ENCODE measurements at regions not wholly inside any gene's neighbourhood (a gene's known extent, or its start where the extent isn't known, plus 50 kb on each side); places are given as distances from the start of the nearest gene placed in this dataset.

DNA sequence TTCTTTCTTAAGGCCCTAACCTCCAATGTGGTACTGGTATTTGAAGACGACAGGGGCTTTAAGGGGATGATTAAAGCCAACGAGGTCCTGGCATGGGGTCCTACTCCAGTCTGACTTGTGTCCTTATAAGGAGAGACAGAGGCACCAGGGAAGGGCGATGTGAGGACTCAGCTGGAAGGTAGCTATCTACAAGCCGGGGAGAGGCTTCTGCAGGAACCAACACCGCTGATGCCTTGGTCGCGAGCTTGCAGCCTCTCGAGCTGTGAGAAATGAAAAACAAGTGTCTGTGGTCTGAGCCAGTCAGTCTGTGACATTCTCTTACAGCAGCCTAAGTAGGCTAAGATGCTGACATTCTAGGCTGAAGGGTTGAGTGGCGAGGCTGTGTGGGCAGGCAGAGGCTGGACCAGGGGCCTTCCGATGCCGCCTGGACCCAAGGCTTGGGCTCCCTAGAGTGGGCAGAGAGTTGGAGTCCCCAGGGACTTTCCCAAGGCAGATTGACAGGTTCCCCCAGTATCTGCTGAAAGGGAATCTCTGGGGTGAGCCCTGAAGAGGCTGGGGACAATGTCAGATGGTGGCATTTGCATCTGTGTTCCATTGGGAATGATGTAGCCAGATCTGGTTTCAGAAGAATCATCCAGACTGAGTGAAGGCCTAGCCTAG, 322.9 kb upstream of the HS6ST1 start:
- no peak for DNase-seq (ENCODE audit: low read depth)

GRCh38 chr2:128642316-128642715, 323.6 kb upstream of the HS6ST1 start:
- DNase-seq (ENCODE audit: low read depth), result no peak

- DNase-seq (ENCODE audit: low read depth), result no peak
These were observed 324.2 kb upstream of the HS6ST1 start for GRCh38 chr2:128642821-128643220.

DNA sequence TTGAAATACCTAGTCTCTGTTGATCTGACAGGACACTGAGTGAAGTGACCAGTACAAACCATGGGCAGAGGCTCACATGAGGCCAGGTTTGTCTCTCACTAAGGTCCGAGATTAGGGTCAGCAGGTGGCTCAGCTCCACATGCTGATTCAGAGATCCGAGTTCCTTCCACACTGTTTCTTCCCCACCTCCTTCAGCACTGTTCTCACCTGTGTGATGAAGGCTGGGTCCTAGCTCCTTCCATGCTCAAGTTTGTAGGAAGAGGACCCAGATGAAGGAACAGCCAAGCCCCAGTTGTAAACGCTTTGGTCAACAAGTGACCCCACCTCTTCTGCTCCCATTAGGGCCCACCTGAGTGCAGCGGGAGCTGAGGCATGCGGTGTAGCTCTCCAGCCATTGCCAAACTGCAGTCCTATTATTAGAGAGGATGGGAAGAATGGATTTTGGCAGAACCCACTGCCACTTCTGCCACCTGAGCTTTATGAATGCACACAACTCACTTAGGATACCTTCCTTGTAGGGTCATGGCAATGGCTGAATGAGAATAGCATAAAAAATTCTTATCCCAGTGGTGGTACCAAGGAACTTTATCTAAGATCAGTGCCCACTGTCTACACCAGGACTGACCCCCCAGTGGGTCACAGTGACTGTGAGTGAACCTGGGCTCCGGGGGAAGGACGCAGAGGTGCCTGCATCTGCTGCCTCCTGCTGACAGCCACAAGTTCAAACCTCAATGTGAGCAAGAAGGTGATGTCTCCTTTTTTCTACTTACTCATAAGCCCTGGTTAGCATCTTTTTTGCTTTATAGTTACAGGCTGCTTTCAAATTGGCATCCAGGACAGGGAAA, 324.8 kb upstream of the HS6ST1 start:
- DNase-seq (ENCODE audit: low read depth), result no peak

DNA sequence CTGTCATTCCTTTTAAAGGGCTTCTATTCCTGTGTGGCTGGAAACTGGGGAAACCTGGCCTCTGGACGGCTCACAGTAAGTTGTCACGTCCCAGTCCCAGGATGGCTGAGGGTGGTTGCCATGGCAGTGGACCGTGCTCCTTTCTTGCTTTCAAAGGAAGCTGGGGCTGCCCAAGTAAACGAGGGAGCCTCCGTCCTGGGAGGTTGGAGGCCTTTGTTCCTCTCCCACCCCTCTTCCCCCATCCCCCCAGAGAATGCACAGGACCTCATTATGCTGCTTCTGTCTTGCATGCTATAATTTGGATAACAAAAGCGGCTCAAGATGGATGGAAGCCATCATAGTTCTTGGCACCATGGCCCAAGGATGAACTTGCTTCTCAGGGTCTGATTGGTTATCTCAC, 325.5 kb upstream of the HS6ST1 start:
- DNase-seq (ENCODE audit: low read depth), result no peak

- no peak for DNase-seq (ENCODE audit: low read depth)
These were observed 326.1 kb upstream of the HS6ST1 start for GRCh38 chr2:128644718-128645256.

- no peak for DNase-seq (ENCODE audit: low read depth)
These were observed 327.0 kb upstream of the HS6ST1 start for GRCh38 chr2:128645631-128646030.

DNA sequence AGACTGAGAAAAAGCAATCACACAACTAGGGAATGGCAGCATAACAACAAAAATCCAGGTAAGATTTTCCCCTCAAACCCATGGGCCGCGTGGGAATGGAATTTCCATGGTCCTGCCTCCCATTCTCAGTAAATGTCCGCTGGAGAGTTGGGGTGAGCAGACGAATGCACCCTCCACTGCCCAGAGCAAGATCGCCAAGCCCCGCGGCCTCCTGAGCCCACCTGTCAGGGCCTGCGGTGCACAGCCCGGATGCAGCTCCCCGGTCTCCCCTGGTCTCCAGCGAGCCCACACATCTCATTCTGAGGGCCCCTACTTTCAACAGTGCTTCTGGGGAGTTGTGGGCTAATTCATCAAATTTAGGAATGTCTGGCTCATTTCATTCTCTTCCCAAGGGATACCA, 327.4 kb upstream of the HS6ST1 start:
- DNase-seq (ENCODE audit: low read depth), result no peak

DNA sequence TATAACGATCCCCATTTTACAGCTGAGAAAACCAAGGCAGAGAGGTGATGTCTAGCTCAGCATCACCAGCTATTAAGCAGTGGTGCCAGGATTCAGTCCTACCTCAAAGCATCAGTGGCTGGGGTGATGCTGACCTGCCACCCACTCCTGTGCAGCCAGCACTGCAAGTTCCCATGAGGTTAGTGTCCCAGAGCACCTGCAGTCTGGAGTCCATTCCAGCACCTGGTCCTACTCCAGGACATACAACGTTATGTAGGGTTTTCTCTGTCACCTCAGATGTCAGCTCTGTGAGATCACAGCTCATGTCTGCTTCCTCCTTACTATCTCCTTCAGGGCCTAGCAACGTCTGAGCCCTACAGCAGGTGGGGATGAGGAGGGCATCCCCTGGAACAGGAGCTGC, 328.0 kb upstream of the HS6ST1 start:
- DNase-seq (ENCODE audit: low read depth), result no peak

DNA sequence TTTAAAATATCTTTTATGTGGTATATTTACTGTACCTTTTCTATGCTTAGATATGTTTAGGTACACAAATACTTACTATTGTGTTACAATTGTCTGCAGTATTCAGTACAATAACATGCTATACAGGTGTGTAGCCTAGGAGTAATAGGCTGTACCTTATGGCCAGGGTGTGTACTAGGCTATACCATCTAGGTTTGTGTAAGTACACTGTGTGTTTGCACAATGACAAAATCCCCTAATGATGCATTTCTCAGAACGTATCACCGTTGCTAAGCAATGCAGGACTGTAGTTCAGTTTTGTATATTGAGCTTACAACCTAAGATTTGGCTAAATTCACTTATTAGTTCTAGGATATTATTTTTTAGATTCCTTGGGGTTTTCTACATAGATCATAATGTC, 332.3 kb upstream of the HS6ST1 start:
- no peak for DNase-seq (ENCODE audit: low read depth)

GRCh38 chr2:128654408-128654807, 335.7 kb upstream of the HS6ST1 start:
- DNase-seq (ENCODE audit: low read depth), result no peak

DNA sequence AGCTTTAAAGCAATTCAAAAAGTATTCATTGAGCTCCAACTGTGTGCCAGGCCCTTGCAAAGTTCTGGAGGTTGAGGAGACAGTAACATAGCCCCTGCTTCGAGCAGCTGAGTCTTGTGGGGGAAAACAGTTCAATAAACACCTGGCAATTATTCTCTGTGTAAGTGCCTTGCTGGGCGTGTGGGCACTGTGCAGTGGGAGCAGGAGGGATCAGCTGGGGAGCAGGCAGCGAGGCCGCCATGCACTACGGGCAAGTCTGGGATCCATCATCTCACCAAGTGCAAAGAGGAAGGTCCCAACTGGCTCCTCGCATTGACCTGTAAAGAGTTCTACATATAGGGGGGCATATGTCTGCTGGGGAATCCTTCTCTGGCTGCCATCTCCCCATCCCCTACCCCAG, 342.2 kb upstream of the HS6ST1 start:
- no peak for DNase-seq (ENCODE audit: low read depth)

DNA sequence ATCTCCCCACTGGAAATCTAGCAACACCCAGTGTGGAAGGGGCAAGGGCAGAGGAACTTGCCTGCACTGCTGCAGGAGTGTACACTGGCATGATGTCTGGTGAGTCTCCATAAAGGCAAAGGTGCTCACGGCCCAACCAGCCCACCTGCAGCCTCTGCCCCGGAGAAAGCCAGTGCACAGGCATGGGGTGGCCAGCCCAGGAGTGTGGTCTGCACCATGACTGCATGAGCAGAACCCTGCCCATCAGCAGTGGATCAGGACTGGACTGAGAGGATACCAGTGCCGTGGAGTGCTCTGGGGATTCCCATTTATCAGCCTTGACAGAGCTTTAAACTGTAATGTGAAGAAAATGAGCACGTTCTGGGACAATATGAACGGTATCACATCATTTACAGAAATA, 342.6 kb upstream of the HS6ST1 start:
- no peak for DNase-seq (ENCODE audit: low read depth)

- no peak for DNase-seq (ENCODE audit: low read depth)
These were observed 343.4 kb upstream of the HS6ST1 start for GRCh38 chr2:128662051-128662471.

DNA sequence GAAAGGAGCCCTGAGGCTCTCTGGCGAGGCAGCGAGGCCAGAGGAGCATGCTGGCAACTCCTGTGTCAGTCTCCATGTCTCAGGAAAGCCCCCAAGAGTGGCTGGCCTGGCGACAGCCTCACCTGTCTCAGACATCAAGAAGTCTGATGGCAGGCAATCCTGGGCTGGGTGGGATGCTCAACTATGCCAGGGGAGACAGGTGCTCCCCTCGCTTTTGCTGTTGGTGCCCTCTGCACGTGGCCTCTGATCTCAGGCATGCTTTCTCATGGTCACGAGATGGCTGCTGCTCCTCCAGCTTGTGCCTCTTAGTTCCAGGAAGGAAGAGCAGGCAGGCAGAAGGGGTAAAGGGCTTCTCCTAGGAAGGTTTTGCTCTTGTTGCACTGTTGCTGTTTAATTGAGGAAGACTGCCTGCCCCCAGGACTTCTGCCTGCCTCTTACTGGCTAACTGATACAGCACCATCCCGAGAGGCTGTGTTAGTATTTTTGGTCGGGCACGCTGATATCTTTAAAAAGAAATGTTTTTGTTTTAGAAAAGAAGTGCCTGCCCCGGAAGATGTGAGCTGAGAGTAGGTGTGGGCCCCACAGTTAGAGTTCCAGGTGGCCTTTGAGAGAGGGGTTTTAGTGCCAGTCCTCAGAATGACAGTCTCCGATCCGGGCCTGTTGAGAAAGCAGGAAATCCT, 344.8 kb upstream of the HS6ST1 start:
- DNase-seq (ENCODE audit: low read depth), result no peak

DNA sequence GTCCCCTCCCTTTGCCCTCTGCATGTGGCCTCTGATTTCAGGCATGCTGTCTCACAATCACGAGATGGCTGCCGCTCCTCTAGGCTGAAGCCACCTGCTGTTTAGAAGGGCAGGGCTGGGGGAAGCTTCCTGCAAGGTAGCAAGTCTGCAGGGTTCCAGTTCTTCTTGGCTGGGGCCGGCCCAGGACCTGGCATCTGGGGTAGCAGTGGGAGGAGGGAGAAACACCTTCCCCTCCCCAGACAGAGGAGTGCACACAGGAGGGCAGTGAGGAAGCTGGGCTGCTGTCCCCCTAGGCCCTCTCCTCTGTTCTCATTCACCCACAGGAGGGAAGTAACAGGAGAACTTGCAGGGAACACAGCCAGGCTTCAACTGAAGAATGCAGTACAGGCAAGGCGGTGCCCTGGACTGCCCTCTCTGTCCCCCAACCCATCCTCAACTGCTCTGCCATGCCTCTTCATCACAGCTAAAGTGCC, 345.9 kb upstream of the HS6ST1 start:
- DNase-seq (ENCODE audit: low read depth), result no peak

DNA sequence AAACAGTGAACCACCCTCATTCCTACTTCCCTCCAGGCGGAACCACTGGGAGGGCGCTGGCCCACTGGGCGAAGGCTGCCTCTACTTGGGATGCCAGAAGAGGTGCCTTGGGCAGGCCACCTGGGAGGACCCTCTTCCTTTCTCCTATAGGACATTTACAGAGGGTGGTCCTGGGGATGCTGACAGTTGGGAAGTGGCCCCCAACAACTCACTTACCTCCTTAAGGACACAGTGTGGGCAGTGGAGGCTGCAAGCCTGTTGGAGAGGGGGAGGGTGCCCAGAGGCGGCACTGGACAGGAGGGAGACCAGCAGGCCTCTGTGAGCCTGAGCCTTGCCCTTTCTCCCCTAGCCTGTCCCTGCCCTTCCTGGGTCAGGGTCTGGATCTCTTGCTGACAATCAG, 346.4 kb upstream of the HS6ST1 start:
- no peak for DNase-seq (ENCODE audit: low read depth)

GRCh38 chr2:128666596-128666995, 347.9 kb upstream of the HS6ST1 start:
- DNase-seq (ENCODE audit: low read depth), result no peak

DNA sequence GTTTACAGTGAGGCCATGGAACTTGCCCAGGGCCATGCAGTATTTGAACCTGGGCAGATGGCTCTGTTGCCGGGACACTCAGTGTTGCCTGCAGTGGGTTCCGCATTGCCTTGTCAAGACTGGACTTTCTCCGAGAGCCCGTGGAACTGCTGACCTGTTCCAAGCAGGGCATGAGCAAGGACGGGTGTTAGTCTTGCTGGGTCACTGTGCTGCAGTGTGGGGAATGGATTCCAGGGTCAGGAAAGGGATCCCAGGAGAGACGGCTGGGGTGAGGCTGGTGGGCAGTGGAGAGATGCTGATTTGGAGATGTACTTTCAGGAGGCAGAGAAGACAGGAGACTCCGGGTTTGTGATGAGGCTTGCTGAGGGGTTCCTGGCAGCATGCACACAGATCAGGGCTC, 348.7 kb upstream of the HS6ST1 start:
- DNase-seq (ENCODE audit: low read depth), result no peak

DNA sequence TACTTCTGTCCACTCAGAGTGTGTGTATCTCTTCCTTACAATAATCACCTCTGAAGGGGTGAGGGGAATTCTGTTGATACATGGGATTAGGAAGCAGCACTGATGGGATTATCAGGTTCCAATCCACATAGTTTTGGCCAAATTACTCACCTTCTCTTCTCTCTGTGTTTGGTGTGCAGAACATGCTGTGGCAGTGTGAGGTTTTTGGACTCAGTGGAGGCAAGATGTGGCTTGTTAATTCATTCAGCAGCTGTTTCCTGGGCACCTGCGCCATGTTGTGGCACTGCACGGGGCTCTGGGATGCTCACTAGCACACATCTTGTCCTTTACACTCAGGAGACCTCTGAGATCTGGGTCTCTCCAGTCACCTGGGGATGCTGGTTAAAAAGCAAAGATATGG, 350.3 kb upstream of the HS6ST1 start:
- no peak for DNase-seq (ENCODE audit: low read depth)

DNA sequence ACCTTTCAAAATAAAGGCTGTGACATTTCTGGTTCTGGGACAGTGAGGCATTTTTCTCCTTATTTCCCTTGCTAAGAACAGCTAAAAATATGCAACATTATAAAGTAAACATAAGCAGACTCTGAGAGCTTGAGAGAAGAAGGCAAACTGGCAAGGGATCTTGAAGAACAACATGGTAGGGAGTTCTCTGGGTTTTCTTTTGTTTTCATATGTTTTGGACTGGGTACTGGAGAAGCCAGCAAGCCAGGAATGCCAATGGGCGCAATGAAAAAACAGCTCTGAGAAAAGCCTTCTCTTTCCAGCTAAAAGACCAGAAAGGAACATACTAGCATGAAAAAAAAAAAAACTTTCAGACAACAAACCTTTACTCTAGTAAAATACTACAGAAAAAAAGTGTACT, 351.4 kb upstream of the HS6ST1 start:
- DNase-seq (ENCODE audit: low read depth), result no peak
